RWPE2 (cell line): ENCODE measurements at regions not wholly inside any gene's neighbourhood (a gene's known extent, or its start where the extent isn't known, plus 50 kb on each side); places are given as distances from the start of the nearest gene placed in this dataset.
"Not testable (repeated sequence)": the region's sequence is repeated elsewhere in the genome, so short reads cannot be mapped to it uniquely, and the experiment has no call there.

Experiments
- ATAC-seq: fragments of 200-7000 bp; cut with Tn5 transposase; 3 replicates; pipeline ENCODE4 v1.9.1; 2021; ENCODE audit warnings: low read depth
- DNase-seq: peaks from one replicate; pipeline ENCODE4 v3.0.0-alpha.2; 2020; ENCODE audit warnings: low spot score
- H3K27ac ChIP-seq: fragments of 450-650 bp; 2 replicates; pipeline ENCODE4 v1.5.1; 2017; ENCODE audit warnings: mild to moderate bottlenecking; ENCODE audit not compliant: poor library complexity, severe bottlenecking
- H3K27me3 ChIP-seq: fragments of 250-450 bp; sonication (Bioruptor Pico); 2 replicates; pipeline ENCODE4 v1.5.1; 2021; ENCODE audit warnings: mild to moderate bottlenecking, moderate library complexity; ENCODE audit not compliant: insufficient read depth, poor library complexity, severe bottlenecking
- H3K36me3 ChIP-seq: fragments of 250-450 bp; sonication (Bioruptor Pico); 2 replicates; pipeline ENCODE4 v1.5.1; 2020; ENCODE audit warnings: low read depth, mild to moderate bottlenecking, moderate library complexity
- H3K4me1 ChIP-seq: fragments of 250-450 bp; sonication (Bioruptor Pico); 2 replicates; pipeline ENCODE4 v1.5.1; 2021; ENCODE audit warnings: mild to moderate bottlenecking, moderate library complexity; ENCODE audit not compliant: insufficient read depth, poor library complexity, severe bottlenecking
- H3K4me3 ChIP-seq: fragments of 250-450 bp; sonication (Bioruptor Pico); 2 replicates; pipeline ENCODE4 v1.5.1; 2021; ENCODE audit warnings: mild to moderate bottlenecking, moderate library complexity; ENCODE audit not compliant: severe bottlenecking
- H3K9me3 ChIP-seq: fragments of 250-450 bp; sonication (Bioruptor Pico); 2 replicates; pipeline ENCODE4 v1.5.1; 2021; ENCODE audit warnings: mild to moderate bottlenecking, moderate library complexity; ENCODE audit not compliant: severe bottlenecking
- CTCF ChIP-seq: fragments of 450-650 bp; IDR thresholded peaks from one replicate; pipeline ENCODE4 v1.5.1; 2017; ENCODE audit warnings: mild to moderate bottlenecking, moderate library complexity; ENCODE audit not compliant: poor library complexity, severe bottlenecking

GRCh38 chr11:86172894-86173293 lies 71.7 kb upstream of the EED start:
- no peak for DNase-seq
- ATAC-seq, result no peak
- no peaks in the 10 kb centered on the region for H3K36me3 ChIP-seq

GRCh38 chr11:86171627-86172026 lies 72.9 kb upstream of the EED start:
- DNase-seq, result no peak
- Histone ChIP-seq H3K36me3 (no peaks in the 10 kb centered on the region), H3K27me3 (no peaks in the 10 kb centered on the region), H3K9me3 (no peaks in the 10 kb centered on the region), H3K27ac (no peak overlapping the region), H3K4me3 (no peak overlapping the region), H3K4me1 (peaks cover 32% of the 10 kb centered on the region)
- no peak for TF ChIP-seq CTCF
- no peak for ATAC-seq

More at GRCh38 chr11:86172894-86173293, 71.7 kb upstream of the EED start:
- Histone ChIP-seq H3K9me3 (no peaks in the 10 kb centered on the region), H3K4me3 (no peak overlapping the region), H3K27me3 (no peaks in the 10 kb centered on the region), H3K27ac (peak overlapping the region; percentile 97), H3K4me1 (peaks cover 35% of the 10 kb centered on the region)
- no peak for TF ChIP-seq CTCF

GRCh38 chr11:86167499-86168164 lies 76.9 kb upstream of the EED start:
- Histone ChIP-seq H3K4me1 (peaks cover 2% of the 10 kb centered on the region), H3K4me3 (no peak overlapping the region), H3K27me3 (no peaks in the 10 kb centered on the region), H3K9me3 (no peaks in the 10 kb centered on the region), H3K27ac (no peak overlapping the region), H3K36me3 (no peaks in the 10 kb centered on the region)
- ATAC-seq, result peak; percentile 67
- no peak for TF ChIP-seq CTCF
- no peak for DNase-seq

GRCh38 chr11:86166287-86166686 lies 78.3 kb upstream of the EED start:
- DNase-seq, H3K4me3 ChIP-seq, H3K27ac ChIP-seq, H3K27me3 ChIP-seq, H3K9me3 ChIP-seq, ATAC-seq, H3K36me3 ChIP-seq: not testable (repeated sequence)
- H3K4me1 ChIP-seq, result peaks cover 12% of the 10 kb centered on the region

GRCh38 chr11:86164106-86164505 lies 80.4 kb upstream of the EED start:
- Histone ChIP-seq H3K27me3 (no peaks in the 10 kb centered on the region), H3K4me1 (peaks cover 27% of the 10 kb centered on the region), H3K4me3 (no peak overlapping the region), H3K27ac (no peak overlapping the region), H3K36me3 (no peaks in the 10 kb centered on the region), H3K9me3 (no peaks in the 10 kb centered on the region)
- TF ChIP-seq CTCF, result no peak
- no peak for DNase-seq
- no peak for ATAC-seq

- H3K27me3 ChIP-seq, DNase-seq, H3K36me3 ChIP-seq, H3K9me3 ChIP-seq, H3K4me3 ChIP-seq, ATAC-seq: not testable (repeated sequence)
- H3K27ac ChIP-seq, result peak overlapping the region; percentile 80
- peaks cover 27% of the 10 kb centered on the region for H3K4me1 ChIP-seq
Measured at GRCh38 chr11:86163221-86163876, 81.2 kb upstream of the EED start.
